GM19351 (cell line): ENCODE measurements at regions not wholly inside any gene's neighbourhood (a gene's known extent, or its start where the extent isn't known, plus 50 kb on each side); places are given as distances from the start of the nearest gene placed in this dataset.

Source experiments
- ATAC-seq: cut with Tn5 transposase; IDR thresholded peaks from one replicate; pipeline ENCODE4 v1.9.1; 2021; ENCODE audit warnings: mild to moderate bottlenecking, moderate library complexity; ENCODE audit not compliant: unreplicated experiment

DNA sequence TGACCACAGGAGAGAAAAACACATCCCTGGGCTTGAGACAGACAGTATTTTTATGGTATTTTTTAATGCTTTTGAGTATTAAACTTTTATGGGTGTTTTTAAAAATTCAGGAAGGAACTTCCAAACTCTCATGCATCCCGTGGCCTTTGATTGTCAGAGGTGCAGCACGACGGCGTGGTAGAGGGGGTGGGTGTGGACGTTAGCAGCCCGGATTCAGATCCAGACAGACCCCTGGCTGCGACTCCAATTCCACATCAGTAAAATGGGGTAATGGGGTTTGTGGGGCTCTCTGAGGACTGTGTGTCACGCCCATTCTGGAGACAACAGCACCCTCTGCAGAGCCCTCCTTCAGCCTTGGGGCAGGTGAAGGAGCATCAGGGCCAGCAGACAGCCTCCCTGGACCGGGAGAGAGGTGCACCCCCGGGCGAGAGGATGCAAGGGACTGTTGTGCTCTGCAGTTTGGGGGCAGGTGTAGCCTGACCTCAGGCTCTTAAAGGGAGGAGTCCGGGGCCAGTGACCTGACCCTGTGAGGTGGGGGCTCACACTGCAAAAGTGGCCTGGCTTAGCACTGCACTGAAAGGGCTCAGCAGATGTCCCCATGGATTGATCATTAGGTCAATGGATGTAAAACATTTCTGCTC, 1024.3 kb downstream of the TBC1D22A start:
- ATAC-seq = no peak

DNA sequence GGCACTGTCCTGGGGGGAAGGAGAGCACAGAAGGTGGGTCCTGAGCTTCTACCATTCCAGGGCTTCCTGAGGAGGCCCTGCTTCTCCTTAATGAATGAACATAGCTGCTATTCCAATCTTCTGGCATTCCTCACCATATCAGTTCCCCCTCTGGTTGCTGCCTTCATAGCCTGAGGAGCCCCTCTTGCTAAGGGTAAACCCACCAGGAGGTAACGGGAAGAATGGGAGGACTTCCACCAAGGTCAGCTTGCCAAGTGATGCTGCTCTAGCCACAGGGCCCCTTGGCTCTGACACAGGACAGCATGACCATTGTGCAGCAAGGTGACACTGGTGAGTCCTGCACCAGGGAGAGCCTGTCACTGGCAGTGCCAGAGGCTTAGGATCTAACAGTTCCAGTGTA, 1022.5 kb downstream of the TBC1D22A start:
- no peak for ATAC-seq

DNA sequence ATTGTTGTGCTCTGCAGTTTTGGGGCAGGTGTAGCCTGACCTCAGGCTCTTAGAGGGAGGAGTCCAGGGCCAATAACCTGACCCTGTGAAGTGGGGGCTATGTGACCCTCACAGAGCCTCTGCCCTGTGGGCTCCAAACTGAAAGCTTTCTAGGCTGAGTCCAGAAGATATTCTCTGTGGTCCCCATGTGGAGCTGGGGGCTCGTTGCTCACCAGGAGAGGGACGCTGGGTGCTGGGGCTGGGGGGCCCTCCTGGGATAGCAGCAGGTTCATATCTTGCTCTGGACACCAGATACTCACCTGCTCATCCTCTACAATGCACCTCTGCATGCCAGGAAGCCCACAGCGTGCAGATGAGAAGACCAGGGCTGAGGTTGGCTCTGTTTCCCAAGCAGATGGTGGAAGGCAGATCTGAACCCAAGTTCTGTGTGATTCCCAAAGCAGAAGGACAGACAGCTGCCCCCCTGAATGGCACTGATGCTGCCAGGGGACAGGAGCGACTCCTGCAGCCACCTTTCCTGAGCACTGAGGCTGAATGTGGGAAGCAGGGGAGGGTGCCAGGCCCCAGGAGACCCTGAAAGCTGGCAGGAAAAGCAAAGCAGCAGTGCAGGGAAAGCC, 1022.0 kb downstream of the TBC1D22A start:
- ATAC-seq = no peak

DNA sequence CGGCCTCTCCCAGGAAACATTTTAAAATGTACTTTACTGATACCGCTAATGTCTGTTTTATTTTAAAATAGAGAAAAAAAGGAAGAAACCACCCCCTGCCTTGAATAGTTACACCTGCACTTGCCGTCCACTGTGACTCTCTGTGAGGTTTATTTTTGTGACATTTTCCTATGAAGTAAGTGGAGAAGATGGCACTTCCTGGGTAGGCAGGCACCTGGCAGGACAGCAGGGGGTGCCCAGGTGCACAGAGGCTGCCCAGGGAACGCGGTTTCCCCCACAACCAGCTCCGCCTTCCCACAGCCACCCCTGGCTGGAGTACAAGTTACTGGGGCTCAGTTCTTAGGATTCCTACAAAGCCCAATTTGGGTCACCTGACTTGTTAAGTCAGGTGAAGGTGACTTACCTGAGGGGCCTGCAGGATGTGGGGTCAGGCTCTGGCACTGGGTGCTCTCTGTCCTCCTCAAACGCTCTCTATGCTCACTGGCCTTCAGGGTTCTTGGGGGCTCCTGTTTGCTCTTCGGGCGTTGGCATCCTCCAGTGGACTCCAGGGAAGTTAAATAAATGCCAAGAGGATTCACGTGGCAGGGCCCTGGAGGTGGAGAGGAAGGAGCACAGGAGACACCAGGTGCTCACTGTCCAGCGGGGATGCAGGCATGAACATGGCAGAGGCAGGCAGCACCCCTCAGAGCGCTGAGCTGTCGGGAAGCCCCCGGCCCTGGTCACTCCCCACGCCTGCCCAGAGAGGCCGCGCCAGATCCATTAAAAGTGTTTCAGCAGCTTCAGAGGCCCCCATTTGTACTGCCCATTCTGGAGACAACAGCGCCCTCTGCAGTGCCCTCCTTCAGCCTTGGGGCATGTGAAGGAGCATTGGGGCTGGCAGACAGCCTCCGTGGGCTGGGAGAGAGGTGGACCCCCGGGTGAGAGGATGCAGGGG, 1021.2 kb downstream of the TBC1D22A start:
- ATAC-seq = no peak

DNA sequence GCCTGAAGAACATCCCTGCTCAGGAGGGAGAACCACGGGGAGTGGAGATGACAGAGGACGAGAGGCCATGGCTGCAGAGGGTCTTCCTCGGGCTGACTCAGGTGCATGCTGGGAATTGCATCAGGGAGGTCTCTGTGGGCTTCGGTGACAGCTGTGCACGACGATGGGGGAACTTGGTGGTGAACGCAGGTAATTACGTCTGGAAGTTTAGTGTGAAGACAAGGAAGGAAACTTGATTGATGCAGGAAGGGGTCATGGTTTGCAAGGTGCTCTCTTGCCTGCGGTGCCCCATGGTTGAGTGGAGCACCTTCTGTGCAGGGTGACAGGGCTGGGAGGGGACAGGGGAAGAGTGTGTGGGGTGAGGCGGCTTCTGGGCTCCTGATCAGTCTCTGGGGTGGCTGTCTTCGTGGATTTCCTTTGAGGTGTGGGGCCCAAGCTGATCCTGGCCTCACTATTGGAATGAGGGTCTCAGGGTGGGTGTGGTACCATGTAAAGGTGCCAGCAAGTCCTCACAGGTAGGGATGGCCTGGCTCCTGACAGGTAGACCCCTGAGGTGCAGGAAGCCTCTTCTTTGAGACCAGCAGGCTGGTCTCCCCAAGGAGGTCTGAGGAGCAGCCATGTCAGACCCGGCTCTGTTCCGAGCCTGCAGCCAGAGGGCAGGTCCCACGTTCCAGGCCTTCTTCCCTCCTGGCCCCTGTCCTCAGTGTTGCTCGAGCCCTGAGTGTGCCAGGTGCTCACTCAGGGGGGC, 1020.1 kb downstream of the TBC1D22A start:
- no peak for ATAC-seq

DNA sequence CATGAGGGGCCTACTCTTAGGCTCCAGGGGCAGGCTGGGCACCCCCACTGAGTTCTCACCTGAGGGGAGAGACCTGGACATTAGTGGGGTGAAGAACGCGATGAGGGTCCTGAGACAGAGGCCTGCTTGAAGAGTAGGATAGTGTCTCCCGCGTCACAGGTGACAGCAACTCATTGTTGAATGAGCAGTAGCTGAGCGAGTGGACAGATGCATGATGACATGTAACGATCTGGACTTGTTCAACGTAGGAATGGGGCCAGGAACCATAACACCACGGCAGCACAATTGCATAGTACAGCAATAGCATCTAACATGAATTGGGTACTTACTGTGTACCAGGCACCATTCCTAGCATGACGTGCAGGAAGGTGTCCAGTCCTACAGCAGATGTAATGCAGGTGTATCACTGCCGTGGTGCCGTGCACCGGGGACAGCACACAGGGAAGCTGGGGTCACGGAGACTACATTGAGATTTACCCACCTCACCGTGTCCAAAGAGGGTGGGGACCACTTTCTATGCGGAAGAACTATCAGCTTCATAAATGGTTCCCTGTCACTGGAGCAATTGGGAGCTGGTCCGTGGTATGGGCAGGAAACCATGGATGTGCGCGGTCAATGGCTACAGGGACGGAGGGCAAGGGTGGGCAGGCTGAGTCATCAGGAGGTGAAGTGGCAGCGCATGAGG, 1019.1 kb downstream of the TBC1D22A start:
- no peak for ATAC-seq

DNA sequence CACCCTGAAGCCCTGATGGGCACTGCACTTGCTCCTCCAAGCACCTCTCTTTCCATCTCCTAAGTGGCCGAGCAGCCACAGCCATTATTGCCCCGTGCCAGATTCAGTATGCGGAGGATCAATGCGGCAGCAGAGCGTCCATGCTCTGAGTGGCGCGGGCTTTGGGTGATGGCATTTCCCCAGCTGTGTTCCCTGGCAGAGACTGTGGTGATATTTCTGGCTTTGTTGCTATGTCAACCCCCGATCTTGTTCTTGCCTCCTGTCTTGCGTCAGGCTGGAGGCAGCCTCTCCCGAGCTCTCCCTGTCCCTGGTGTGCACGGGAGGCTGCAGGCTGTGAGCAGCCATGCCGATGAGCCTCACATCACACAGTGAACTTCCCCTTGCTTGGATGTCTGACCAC, 1018.6 kb downstream of the TBC1D22A start:
- no peak for ATAC-seq

DNA sequence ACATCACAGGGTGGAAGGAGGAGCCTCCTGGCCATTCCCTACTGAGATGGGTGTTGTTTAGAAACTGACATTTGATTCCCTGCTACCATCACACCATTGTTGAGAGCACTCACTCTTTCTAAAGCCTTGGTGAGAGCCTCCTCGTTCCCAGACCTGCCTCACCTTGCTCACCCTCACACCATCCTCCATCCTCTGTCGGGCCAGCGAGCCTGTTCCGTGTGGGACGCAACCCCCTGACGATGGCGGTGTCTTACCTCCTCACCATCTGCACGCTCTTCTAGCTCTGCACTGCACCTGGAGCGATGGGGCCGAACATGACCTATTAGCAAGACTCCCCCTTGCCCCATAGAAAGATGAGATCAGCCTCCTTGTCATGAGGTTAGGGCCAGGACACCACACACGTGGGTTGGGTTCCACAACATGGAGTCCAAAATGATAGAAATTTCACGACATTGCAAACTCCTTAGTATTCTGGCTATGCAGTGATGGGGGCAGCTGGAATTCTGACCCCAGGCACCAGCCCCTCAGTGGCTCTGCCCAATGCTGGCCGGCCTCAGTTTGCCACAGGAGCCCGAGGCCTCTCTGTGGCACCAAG, 1017.9 kb downstream of the TBC1D22A start:
- no peak for ATAC-seq

DNA sequence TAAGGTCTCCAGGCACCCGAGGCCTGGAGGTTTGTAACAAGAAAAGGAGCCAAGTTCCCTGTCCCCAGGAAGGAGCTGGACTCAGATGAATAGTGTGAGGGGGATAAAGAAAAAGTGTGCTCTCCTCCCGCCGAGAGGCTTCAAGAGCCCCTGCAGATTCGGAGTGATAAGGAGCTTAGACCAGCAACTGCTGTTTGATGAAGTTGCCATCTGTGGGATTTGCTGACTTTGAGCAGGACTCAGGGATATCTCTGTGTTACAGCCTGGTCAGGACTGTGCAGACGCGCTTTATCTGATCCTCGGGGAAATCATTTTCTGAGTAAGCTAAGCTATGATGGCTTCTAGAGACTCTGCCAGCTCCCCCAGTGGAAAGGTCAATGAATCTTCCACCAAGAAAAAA, 1017.0 kb downstream of the TBC1D22A start:
- ATAC-seq = no peak

DNA sequence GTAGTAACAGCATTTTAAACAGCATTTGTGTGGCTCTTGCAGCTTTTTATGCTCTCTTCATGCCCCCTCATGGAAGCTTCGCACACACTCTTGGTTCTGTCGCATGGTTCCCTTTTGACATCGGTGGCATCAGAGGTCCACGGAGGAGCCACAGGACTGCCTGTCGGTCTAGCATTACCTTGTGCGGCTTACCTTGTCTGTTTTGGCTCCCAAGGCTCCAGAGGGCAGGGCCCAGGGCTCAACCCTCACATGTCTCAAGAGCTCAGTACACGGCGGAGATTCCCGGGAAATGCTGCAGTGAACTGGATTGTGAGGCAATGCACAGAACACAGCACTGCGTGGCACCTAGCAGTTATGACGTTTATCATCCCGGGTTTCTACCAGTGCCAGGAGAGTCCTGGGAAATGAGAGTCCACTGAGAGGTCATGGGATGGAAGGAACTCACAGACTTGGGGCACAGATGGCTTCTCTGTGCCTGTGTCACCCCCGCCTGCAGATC, 1015.8 kb downstream of the TBC1D22A start:
- no peak for ATAC-seq

DNA sequence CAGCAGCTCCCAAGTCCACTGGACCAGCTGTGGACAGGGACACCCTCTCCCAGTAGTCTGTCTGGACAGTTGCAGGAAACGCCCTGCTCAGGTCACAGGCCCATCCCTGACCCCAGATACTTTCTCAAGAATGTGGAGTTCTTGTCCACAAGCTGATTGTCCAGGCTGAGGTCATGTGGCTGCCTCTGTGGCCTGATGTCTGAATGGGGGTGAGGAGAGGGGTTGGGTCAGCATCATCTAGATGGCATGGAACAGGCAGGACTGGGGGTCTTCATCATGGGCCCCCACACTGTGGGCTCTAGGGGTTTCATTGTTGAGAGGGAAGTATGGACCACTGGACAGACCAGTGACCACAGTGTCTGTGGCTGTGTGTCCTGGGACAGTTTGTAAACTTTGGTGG, 1015.0 kb downstream of the TBC1D22A start:
- ATAC-seq = no peak

DNA sequence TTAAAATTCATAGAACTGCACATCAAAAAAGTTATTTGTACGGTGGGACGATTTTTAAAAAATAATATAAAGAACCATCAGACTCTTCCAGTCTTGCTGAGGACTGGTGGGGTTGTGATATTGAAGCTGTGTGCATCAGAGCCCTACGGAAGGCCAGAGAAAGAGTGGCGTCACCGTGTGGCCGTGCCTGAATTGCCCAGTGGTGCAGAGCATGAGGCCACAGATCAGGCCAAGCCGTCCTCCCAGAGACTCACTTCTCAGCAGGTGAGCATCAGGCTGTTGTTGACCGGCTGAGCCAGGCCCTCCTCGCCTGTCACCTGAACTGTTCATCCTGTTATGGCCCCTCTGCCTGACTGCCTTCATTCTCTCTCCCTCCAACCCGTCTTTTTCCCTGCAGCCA, 1013.9 kb downstream of the TBC1D22A start:
- ATAC-seq = no peak

DNA sequence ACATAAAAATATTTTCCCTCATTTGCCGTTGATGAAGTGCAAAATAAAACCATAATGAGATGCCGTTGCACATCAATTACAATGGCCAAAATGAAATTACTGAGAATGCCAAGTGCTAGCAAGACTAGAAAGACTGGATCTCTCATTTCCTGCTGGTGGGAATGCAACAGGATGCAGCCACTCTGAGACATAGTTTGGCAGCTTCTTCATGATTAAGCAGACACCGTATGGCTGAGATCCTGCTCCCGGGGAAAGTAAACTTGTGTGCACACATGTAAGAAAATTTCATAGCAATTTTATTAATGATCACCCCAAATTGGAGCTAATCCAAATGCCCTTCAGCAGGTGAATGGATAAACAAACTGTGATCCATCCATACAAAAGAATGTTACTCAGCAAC, 1013.2 kb downstream of the TBC1D22A start:
- ATAC-seq = no peak

DNA sequence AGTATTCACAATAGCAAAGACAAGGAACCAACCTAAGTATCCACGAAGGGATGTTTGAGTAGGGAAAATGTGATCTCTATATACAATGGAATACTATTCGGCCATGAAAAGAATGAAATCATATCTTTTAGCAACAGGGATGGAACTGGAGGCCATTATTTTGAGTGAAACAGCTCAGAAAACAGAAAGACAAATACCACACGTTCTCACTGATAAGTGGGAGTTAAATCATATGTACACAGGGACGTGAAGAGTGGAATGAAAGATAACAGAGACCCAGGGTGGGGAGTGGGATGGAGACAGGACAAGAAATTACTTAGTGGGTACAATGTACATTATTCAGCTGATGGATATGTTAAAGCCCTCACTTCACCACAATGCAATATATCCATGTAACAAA, 1012.7 kb downstream of the TBC1D22A start:
- no peak for ATAC-seq

DNA sequence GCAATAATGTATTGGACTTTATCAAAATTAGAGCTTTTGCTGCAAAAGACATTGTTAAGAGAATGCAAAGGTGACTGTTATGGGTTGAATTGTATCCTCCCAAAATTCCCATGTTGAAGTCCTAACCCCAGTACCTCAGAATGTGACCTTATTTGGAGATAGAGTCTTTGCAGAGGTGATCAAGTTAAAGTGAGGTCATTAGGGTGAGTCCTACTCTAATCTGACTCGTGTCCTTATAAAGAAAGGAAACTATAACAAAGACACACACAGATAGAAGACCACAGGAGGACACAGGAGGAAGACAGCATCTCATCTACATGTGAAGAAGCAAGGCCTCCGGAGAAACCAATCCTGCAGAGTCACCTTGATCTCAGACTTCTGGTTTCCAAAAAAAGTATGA, 1011.2 kb downstream of the TBC1D22A start:
- ATAC-seq = no peak

DNA sequence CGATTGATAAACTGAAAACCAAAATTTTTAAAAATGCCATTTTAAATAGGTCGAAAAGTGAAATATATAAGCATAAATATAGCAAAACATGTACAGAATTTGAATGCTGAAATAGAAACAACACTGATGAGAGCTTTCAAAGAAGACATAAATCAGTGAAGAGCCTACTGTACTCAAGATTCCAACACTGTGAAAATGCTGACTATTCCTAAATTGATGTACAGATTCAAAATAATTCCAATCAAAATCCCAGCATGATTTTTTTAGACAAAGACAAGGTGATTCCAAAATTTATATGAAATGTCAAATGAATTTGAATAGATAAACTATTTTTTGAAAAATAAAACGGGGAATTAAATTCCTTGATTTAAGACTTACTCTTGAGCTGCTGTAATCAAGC, 1010.4 kb downstream of the TBC1D22A start:
- no peak for ATAC-seq

DNA sequence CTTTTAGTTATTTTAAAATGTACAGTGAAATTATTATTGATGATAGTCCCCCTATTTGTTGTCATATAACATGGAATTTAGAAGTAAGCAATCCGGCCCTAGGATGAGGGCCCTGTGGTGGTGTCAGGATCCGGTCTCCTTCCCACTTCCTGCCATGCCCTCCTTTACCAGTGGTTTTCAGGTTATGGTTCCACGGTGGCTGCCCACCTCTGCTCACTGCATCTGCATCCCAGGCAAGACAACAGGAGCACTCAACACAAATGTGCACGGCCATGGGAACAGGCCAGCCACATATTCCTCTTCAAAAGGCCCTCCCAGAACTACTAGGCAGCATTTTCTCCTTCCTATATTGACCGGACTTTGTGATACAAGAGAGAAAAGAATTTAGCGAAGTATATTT, 1007.2 kb downstream of the TBC1D22A start:
- ATAC-seq = no peak

DNA sequence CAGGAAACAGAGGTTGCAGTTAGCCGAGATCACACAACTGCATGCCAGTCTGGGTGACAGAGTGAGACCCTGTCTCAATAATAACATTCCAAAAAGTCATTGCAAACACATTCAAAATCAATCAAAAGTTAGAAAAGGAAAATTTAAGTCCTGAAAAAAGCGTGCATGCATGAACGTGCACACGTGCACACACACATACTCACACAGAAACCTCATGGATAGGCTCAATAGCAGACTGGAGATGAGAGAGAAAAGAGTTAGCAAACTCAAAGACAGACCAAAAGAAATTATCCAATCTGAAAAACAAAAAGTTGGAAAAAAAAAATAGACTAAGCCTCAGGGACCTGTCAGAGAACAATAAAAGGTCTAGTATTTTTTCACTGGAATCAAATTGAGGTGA, 1005.6 kb downstream of the TBC1D22A start:
- no peak for ATAC-seq

DNA sequence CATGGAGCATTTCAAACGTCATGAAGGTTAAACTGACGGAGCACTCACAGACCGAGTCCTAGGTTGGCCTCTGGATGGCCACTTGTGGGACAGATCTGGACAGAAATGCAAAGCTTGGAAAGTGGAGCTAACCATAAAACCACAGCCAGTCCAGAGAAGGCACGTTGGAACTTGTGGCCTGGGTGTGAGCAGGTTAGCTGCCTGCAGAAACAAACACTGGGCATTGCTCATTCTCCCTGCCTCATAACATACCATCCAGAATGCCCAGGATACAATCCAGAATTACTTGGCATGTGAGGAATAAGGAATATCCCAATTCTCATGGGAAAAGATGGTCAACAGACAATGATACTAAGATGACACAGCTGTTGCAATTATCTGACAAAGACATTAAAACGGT, 1005.0 kb downstream of the TBC1D22A start:
- ATAC-seq = no peak

DNA sequence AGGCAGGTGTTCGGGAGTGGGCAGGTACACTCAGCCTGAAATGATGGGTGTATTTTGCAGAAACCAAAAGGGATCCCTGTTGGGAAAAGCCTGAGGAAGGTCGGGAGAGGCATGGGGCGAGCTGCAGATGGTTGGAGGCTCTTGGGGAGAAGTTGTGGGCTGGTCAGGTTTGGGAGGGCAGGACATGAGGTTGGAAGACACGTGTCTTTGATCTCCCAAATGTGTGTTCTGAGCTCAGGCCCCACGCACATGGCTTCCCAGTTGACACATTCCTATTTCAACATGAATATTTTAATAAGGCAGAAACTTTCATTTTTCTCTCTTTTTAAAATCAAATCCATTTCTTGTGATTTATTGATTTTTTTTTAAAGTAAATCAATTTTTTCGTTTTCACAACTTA, 1003.3 kb downstream of the TBC1D22A start:
- ATAC-seq = no peak
